HEK293T (cell line): ENCODE measurements at regions not wholly inside any gene's neighbourhood (a gene's known extent, or its start where the extent isn't known, plus 50 kb on each side); places are given as distances from the start of the nearest gene placed in this dataset.

Experiments used
- CTCF ChIA-PET: fragments of 350-600 bp; formaldehyde crosslinking; extraction: SDS; loops from one replicate; lab custom pipeline; 2021; ENCODE audit warnings: antibody characterized with exemption, inconsistent platforms; lab: Yijun Ruan, JAX
- POLR2A ChIA-PET: fragments of 350-600 bp; formaldehyde crosslinking; extraction: SDS; loops from one replicate; lab custom pipeline; 2020; ENCODE audit warnings: antibody characterized with exemption, inconsistent platforms; lab: Yijun Ruan, JAX
- DNase-seq: peaks from one replicate; pipeline ENCODE4 v3.0.0; 2012; ENCODE audit warnings: mixed read lengths; ENCODE audit errors: extremely low spot score
- ARNT ChIP-seq: fragments of 450-650 bp; IDR thresholded peaks from 2 replicates; pipeline ENCODE4 v1.6.1; 2017; ENCODE audit warnings: mild to moderate bottlenecking
- BHLHE40 ChIP-seq: fragments of 450-650 bp; IDR thresholded peaks from 2 replicates; pipeline ENCODE4 v1.6.1; 2016; ENCODE audit warnings: mild to moderate bottlenecking, moderate library complexity, borderline replicate concordance
- CTBP1 ChIP-seq: fragments of 450-650 bp; IDR thresholded peaks from 2 replicates; pipeline ENCODE4 v1.6.1; 2016; ENCODE audit warnings: borderline replicate concordance
- ELF4 ChIP-seq: fragments of 450-650 bp; IDR thresholded peaks from 2 replicates; pipeline ENCODE4 v1.6.1; 2017; ENCODE audit warnings: antibody characterized with exemption
- FOXA1 ChIP-seq: fragments of 450-650 bp; IDR thresholded peaks from 2 replicates; pipeline ENCODE4 v1.6.1; 2016; ENCODE audit warnings: mild to moderate bottlenecking
- FOXK2 ChIP-seq: fragments of 450-650 bp; IDR thresholded peaks from 2 replicates; pipeline ENCODE4 v1.6.1; 2016; ENCODE audit warnings: mild to moderate bottlenecking
- FOXM1 ChIP-seq: fragments of 450-650 bp; IDR thresholded peaks from 2 replicates; pipeline ENCODE4 v1.6.1; 2017; ENCODE audit warnings: mild to moderate bottlenecking, borderline replicate concordance
- HDGF ChIP-seq: fragments of 450-650 bp; IDR thresholded peaks from 2 replicates; pipeline ENCODE4 v1.6.1; 2017; ENCODE audit warnings: antibody characterized with exemption, borderline replicate concordance
- L3MBTL2 ChIP-seq: fragments of 450-650 bp; conservative IDR thresholded peaks from 2 replicates; pipeline ENCODE4 v1.6.1; 2016; ENCODE audit warnings: mild to moderate bottlenecking
- LEF1 ChIP-seq: fragments of 450-650 bp; IDR thresholded peaks from 2 replicates; pipeline ENCODE4 v1.6.1; 2017; ENCODE audit warnings: mild to moderate bottlenecking, borderline replicate concordance
- NFRKB ChIP-seq: fragments of 450-650 bp; IDR thresholded peaks from 2 replicates; pipeline ENCODE4 v1.6.1; 2016; ENCODE audit warnings: mild to moderate bottlenecking, moderate library complexity
- SP1 ChIP-seq: fragments of 450-650 bp; IDR thresholded peaks from 2 replicates; pipeline ENCODE4 v1.6.1; 2017
- SUZ12 ChIP-seq: fragments of 450-650 bp; IDR thresholded peaks from 2 replicates; pipeline ENCODE4 v1.6.1; 2016; ENCODE audit warnings: mild to moderate bottlenecking
- TARDBP ChIP-seq: fragments of 450-650 bp; IDR thresholded peaks from 2 replicates; pipeline ENCODE4 v1.6.1; 2016
- ZNF384 ChIP-seq: fragments of 450-650 bp; IDR thresholded peaks from 2 replicates; pipeline ENCODE4 v1.6.1; 2016
- TF ChIP-seq, protein P1 (sequence below): fragments of 450-650 bp; IDR thresholded peaks from 2 replicates; pipeline ENCODE4 v1.6.1; 2016

GRCh38 chr3:67706934-67707333 is 52.5 kb upstream of the SUCLG2 start:
- DNase-seq = no peak
- TF ChIP-seq L3MBTL2 (no peak), NFRKB (no peak), SP1 (no peak), SUZ12 (no peak), TARDBP (no peak), BHLHE40 (no peak), HDGF (no peak), FOXK2 (no peak), FOXA1 (no peak)
- ChIA-PET POLR2A (no interaction called here), CTCF (no interaction called here)

- TF ChIP-seq SUZ12 = no peak
- no peak for TF ChIP-seq BHLHE40
- TF ChIP-seq ELF4 = no peak
- TF ChIP-seq SP1 = no peak
- no peak for TF ChIP-seq ZNF384
- no peak for TF ChIP-seq ARNT
- no peak for TF ChIP-seq FOXA1
- TF ChIP-seq TARDBP = no peak
- TF ChIP-seq NFRKB = no peak
- TF ChIP-seq, protein P1, sequence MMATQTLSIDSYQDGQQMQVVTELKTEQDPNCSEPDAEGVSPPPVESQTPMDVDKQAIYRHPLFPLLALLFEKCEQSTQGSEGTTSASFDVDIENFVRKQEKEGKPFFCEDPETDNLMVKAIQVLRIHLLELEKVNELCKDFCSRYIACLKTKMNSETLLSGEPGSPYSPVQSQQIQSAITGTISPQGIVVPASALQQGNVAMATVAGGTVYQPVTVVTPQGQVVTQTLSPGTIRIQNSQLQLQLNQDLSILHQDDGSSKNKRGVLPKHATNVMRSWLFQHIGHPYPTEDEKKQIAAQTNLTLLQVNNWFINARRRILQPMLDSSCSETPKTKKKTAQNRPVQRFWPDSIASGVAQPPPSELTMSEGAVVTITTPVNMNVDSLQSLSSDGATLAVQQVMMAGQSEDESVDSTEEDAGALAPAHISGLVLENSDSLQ = no peak
- no peak for TF ChIP-seq FOXM1
- no peak for TF ChIP-seq L3MBTL2
- TF ChIP-seq HDGF = no peak
- no peak for TF ChIP-seq FOXK2
- no peak for TF ChIP-seq LEF1
- no peak for TF ChIP-seq CTBP1
- DNase-seq = no peak
- ChIA-PET CTCF (no interaction called here), POLR2A (no interaction called here)
Observed at GRCh38 chr3:67704322-67704721, 49.9 kb upstream of the SUCLG2 start.
